WTC11 (cell line): ENCODE measurements at regions not wholly inside any gene's neighbourhood (a gene's known extent, or its start where the extent isn't known, plus 50 kb on each side); places are given as distances from the start of the nearest gene placed in this dataset.

ENCODE experiments used
- ATAC-seq: fragments of 200-7000 bp; cut with Tn5 transposase; 2 replicates; pipeline ENCODE4 v1.10.0; 2021; ENCODE audit warnings: mild to moderate bottlenecking, moderate library complexity
- CTCF ChIA-PET: fragments of 300-600 bp; sonication (Branson Sonifier 250); formaldehyde crosslinking; loops from one replicate; lab custom pipeline; 2021; ENCODE audit warnings: antibody characterized with exemption; lab: Charles Lee
- POLR2A ChIA-PET: fragments of 350-600 bp; sonication (Branson Sonifier 250); formaldehyde crosslinking; loops from one replicate; lab custom pipeline; 2021; ENCODE audit warnings: antibody characterized with exemption; lab: Charles Lee
- DNase-seq: peaks from one replicate; pipeline ENCODE4 v3.0.0; 2021; ENCODE audit warnings: low spot score
- H3K27ac Mint-ChIP-seq: 2 replicates; pipeline ENCODE4 v1.8.0; 2021; ENCODE audit warnings: mixed read lengths
- H3K27me3 Mint-ChIP-seq: 2 replicates; pipeline ENCODE4 v1.8.0; 2021; ENCODE audit warnings: low read depth, mild to moderate bottlenecking, moderate library complexity, mixed read lengths
- H3K36me3 Mint-ChIP-seq: 2 replicates; pipeline ENCODE4 v1.8.0; 2021; ENCODE audit warnings: mixed read lengths
- H3K4me1 Mint-ChIP-seq: 2 replicates; pipeline ENCODE4 v1.8.0; 2022; ENCODE audit warnings: mixed read lengths
- H3K4me3 Mint-ChIP-seq: 2 replicates; pipeline ENCODE4 v1.8.0; 2021; ENCODE audit warnings: mild to moderate bottlenecking, moderate library complexity, mixed read lengths
- H3K9me3 Mint-ChIP-seq: 2 replicates; pipeline ENCODE4 v1.8.0; 2021; ENCODE audit warnings: mixed read lengths
- ESRRA ChIP-seq: sonication (generic); formaldehyde crosslinking; IDR thresholded peaks from 2 replicates; pipeline ENCODE4 v1.8.1; 2022; ENCODE audit warnings: mild to moderate bottlenecking, missing genetic modification reagents, borderline replicate concordance
- NFYB ChIP-seq: sonication (generic); formaldehyde crosslinking; conservative IDR thresholded peaks from 2 replicates; pipeline ENCODE4 v1.8.0; 2022; ENCODE audit warnings: low read depth, missing genetic modification reagents
- NR1H2 ChIP-seq: sonication (generic); formaldehyde crosslinking; IDR thresholded peaks from 2 replicates; pipeline ENCODE4 v1.9.0; 2021; ENCODE audit warnings: mild to moderate bottlenecking, moderate library complexity, missing genetic modification reagents
- ZNF219 ChIP-seq: sonication (generic); formaldehyde crosslinking; IDR thresholded peaks from 2 replicates; pipeline ENCODE4 v1.8.0; 2023; ENCODE audit warnings: missing genetic modification reagents, mild to moderate bottlenecking, borderline replicate concordance
- ZNF232 ChIP-seq: sonication (generic); formaldehyde crosslinking; IDR thresholded peaks from 2 replicates; pipeline ENCODE4 v1.8.0; 2022; ENCODE audit warnings: mild to moderate bottlenecking, missing genetic modification reagents
- TF ChIP-seq, protein P1 (sequence below): sonication (generic); formaldehyde crosslinking; IDR thresholded peaks from 2 replicates; pipeline ENCODE4 v1.8.0; 2023; ENCODE audit warnings: mild to moderate bottlenecking, missing genetic modification reagents
- TF ChIP-seq, protein P2 (sequence below): fragments of 250-450 bp; sonication (Bioruptor Pico); IDR thresholded peaks from 2 replicates; pipeline ENCODE4 v1.9.0; 2021; ENCODE audit warnings: mild to moderate bottlenecking
- TF ChIP-seq, protein P3 (sequence below): sonication (generic); formaldehyde crosslinking; IDR thresholded peaks from 2 replicates; pipeline ENCODE4 v1.8.0; 2022; ENCODE audit warnings: mild to moderate bottlenecking, missing genetic modification reagents
- TF ChIP-seq, protein P4 (sequence below): sonication (generic); formaldehyde crosslinking; IDR thresholded peaks from 2 replicates; pipeline ENCODE4 v1.8.1; 2022; ENCODE audit warnings: missing genetic modification reagents, borderline replicate concordance
- TF ChIP-seq, protein P5 (sequence below): sonication (generic); formaldehyde crosslinking; IDR thresholded peaks from 2 replicates; pipeline ENCODE4 v1.8.0; 2022; ENCODE audit warnings: mild to moderate bottlenecking, missing genetic modification reagents
- TF ChIP-seq, protein P6 (sequence below): fragments of 250-450 bp; sonication (Bioruptor Pico); IDR thresholded peaks from 2 replicates; pipeline ENCODE4 v1.9.0; 2021; ENCODE audit warnings: mild to moderate bottlenecking, borderline replicate concordance
- TF ChIP-seq, protein P7 (sequence below): fragments of 250-450 bp; sonication (Bioruptor Pico); IDR thresholded peaks from 2 replicates; pipeline ENCODE4 v1.8.0; 2021; ENCODE audit warnings: mild to moderate bottlenecking
- TF ChIP-seq, protein P8 (sequence below): sonication (generic); formaldehyde crosslinking; IDR thresholded peaks from 2 replicates; pipeline ENCODE4 v1.8.1; 2023; ENCODE audit warnings: mild to moderate bottlenecking, missing genetic modification reagents, moderate library complexity

DNA sequence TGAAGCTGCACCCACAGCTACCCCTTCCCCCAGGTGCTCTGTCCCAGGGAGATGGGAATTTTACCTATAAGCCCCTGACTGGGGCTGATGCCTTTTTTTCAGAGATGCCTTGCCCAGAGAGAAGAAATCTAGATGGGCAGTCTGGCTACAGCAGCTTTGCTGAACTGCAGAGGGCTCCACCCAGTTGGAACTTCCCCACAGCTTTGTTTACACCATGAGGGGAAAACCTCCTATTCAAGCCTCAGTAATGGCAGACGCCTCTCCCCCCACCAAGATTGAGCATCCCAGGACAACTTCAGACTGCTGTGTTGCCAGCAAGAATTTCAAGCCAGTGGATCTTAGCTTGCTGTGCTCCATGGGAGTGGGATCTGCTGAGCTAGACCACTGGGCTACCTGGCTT lies 122.6 kb upstream of the MOCS1 start:
- no peak for TF ChIP-seq NFYB
- TF ChIP-seq, protein P1, sequence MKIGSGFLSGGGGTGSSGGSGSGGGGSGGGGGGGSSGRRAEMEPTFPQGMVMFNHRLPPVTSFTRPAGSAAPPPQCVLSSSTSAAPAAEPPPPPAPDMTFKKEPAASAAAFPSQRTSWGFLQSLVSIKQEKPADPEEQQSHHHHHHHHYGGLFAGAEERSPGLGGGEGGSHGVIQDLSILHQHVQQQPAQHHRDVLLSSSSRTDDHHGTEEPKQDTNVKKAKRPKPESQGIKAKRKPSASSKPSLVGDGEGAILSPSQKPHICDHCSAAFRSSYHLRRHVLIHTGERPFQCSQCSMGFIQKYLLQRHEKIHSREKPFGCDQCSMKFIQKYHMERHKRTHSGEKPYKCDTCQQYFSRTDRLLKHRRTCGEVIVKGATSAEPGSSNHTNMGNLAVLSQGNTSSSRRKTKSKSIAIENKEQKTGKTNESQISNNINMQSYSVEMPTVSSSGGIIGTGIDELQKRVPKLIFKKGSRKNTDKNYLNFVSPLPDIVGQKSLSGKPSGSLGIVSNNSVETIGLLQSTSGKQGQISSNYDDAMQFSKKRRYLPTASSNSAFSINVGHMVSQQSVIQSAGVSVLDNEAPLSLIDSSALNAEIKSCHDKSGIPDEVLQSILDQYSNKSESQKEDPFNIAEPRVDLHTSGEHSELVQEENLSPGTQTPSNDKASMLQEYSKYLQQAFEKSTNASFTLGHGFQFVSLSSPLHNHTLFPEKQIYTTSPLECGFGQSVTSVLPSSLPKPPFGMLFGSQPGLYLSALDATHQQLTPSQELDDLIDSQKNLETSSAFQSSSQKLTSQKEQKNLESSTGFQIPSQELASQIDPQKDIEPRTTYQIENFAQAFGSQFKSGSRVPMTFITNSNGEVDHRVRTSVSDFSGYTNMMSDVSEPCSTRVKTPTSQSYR (CRISPR knock-in tag) = no peak
- TF ChIP-seq, protein P2, sequence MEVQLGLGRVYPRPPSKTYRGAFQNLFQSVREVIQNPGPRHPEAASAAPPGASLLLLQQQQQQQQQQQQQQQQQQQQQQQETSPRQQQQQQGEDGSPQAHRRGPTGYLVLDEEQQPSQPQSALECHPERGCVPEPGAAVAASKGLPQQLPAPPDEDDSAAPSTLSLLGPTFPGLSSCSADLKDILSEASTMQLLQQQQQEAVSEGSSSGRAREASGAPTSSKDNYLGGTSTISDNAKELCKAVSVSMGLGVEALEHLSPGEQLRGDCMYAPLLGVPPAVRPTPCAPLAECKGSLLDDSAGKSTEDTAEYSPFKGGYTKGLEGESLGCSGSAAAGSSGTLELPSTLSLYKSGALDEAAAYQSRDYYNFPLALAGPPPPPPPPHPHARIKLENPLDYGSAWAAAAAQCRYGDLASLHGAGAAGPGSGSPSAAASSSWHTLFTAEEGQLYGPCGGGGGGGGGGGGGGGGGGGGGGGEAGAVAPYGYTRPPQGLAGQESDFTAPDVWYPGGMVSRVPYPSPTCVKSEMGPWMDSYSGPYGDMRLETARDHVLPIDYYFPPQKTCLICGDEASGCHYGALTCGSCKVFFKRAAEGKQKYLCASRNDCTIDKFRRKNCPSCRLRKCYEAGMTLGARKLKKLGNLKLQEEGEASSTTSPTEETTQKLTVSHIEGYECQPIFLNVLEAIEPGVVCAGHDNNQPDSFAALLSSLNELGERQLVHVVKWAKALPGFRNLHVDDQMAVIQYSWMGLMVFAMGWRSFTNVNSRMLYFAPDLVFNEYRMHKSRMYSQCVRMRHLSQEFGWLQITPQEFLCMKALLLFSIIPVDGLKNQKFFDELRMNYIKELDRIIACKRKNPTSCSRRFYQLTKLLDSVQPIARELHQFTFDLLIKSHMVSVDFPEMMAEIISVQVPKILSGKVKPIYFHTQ (CRISPR knock-in tag) = no peak
- TF ChIP-seq, protein P3, sequence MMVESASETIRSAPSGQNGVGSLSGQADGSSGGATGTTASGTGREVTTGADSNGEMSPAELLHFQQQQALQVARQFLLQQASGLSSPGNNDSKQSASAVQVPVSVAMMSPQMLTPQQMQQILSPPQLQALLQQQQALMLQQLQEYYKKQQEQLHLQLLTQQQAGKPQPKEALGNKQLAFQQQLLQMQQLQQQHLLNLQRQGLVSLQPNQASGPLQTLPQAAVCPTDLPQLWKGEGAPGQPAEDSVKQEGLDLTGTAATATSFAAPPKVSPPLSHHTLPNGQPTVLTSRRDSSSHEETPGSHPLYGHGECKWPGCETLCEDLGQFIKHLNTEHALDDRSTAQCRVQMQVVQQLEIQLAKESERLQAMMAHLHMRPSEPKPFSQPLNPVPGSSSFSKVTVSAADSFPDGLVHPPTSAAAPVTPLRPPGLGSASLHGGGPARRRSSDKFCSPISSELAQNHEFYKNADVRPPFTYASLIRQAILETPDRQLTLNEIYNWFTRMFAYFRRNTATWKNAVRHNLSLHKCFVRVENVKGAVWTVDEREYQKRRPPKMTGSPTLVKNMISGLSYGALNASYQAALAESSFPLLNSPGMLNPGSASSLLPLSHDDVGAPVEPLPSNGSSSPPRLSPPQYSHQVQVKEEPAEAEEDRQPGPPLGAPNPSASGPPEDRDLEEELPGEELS (CRISPR knock-in tag) = no peak
- no peak for TF ChIP-seq ZNF219 (CRISPR knock-in tag)
- TF ChIP-seq ESRRA (CRISPR knock-in tag) = no peak
- TF ChIP-seq, protein P4, sequence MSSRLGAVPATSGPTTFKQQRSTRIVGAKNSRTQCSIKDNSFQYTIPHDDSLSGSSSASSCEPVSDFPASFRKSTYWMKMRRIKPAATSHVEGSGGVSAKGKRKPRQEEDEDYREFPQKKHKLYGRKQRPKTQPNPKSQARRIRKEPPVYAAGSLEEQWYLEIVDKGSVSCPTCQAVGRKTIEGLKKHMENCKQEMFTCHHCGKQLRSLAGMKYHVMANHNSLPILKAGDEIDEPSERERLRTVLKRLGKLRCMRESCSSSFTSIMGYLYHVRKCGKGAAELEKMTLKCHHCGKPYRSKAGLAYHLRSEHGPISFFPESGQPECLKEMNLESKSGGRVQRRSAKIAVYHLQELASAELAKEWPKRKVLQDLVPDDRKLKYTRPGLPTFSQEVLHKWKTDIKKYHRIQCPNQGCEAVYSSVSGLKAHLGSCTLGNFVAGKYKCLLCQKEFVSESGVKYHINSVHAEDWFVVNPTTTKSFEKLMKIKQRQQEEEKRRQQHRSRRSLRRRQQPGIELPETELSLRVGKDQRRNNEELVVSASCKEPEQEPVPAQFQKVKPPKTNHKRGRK (CRISPR knock-in tag) = no peak
- DNase-seq (no peak), ATAC-seq (no peak)
- ChIA-PET POLR2A (no interaction called here), CTCF (no interaction called here)
- Mint-ChIP-seq H3K27me3 (no peaks in the 10 kb centered on the region; the same call in 1 of the 2 replicates), H3K27ac (no peak overlapping the region), H3K9me3 (peaks cover 9% of the 10 kb centered on the region), H3K4me3 (no peak overlapping the region), H3K36me3 (no peaks in the 10 kb centered on the region), H3K4me1 (no peaks in the 10 kb centered on the region)

DNA sequence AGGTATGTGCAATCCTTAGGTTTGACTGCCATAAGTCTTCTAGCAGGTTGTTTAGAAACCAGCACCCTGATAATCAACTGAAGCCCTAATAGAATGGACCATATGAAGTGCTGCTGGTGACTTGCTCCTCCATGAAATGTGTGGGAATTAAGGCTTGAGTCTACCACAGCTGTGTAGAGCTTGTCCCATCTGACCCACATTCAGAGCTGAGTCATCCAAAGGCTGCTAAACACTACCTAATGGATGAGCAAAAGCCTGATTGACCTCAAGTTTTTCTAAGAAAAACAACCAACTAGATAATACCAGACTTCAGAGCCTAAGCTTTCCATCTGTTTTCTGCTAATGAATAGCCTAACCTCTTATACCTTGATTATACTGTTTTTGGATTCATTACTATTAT lies 120.3 kb upstream of the MOCS1 start:
- CTCF ChIA-PET = no interaction called here
- H3K27ac Mint-ChIP-seq = no peak overlapping the region
- peaks cover 27% of the 10 kb centered on the region for H3K9me3 Mint-ChIP-seq
- peaks cover 10% of the 10 kb centered on the region for H3K36me3 Mint-ChIP-seq
- no peak overlapping the region for H3K4me3 Mint-ChIP-seq
- H3K27me3 Mint-ChIP-seq = peaks cover 4% of the 10 kb centered on the region; the same call in 1 of the 2 replicates
- ATAC-seq = no peak
- DNase-seq = no peak
- no peaks in the 10 kb centered on the region for H3K4me1 Mint-ChIP-seq
- POLR2A ChIA-PET = no interaction called here
- TF ChIP-seq ZNF232 (CRISPR knock-in tag) (no peak), ESRRA (CRISPR knock-in tag) (no peak), NR1H2 (no peak)
- TF ChIP-seq, protein P5, sequence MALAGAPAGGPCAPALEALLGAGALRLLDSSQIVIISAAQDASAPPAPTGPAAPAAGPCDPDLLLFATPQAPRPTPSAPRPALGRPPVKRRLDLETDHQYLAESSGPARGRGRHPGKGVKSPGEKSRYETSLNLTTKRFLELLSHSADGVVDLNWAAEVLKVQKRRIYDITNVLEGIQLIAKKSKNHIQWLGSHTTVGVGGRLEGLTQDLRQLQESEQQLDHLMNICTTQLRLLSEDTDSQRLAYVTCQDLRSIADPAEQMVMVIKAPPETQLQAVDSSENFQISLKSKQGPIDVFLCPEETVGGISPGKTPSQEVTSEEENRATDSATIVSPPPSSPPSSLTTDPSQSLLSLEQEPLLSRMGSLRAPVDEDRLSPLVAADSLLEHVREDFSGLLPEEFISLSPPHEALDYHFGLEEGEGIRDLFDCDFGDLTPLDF (CRISPR knock-in tag) = no peak
- TF ChIP-seq, protein P2 (CRISPR knock-in tag) = no peak
- TF ChIP-seq, protein P6, sequence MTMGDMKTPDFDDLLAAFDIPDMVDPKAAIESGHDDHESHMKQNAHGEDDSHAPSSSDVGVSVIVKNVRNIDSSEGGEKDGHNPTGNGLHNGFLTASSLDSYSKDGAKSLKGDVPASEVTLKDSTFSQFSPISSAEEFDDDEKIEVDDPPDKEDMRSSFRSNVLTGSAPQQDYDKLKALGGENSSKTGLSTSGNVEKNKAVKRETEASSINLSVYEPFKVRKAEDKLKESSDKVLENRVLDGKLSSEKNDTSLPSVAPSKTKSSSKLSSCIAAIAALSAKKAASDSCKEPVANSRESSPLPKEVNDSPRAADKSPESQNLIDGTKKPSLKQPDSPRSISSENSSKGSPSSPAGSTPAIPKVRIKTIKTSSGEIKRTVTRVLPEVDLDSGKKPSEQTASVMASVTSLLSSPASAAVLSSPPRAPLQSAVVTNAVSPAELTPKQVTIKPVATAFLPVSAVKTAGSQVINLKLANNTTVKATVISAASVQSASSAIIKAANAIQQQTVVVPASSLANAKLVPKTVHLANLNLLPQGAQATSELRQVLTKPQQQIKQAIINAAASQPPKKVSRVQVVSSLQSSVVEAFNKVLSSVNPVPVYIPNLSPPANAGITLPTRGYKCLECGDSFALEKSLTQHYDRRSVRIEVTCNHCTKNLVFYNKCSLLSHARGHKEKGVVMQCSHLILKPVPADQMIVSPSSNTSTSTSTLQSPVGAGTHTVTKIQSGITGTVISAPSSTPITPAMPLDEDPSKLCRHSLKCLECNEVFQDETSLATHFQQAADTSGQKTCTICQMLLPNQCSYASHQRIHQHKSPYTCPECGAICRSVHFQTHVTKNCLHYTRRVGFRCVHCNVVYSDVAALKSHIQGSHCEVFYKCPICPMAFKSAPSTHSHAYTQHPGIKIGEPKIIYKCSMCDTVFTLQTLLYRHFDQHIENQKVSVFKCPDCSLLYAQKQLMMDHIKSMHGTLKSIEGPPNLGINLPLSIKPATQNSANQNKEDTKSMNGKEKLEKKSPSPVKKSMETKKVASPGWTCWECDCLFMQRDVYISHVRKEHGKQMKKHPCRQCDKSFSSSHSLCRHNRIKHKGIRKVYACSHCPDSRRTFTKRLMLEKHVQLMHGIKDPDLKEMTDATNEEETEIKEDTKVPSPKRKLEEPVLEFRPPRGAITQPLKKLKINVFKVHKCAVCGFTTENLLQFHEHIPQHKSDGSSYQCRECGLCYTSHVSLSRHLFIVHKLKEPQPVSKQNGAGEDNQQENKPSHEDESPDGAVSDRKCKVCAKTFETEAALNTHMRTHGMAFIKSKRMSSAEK (CRISPR knock-in tag) = no peak
- TF ChIP-seq, protein P7, sequence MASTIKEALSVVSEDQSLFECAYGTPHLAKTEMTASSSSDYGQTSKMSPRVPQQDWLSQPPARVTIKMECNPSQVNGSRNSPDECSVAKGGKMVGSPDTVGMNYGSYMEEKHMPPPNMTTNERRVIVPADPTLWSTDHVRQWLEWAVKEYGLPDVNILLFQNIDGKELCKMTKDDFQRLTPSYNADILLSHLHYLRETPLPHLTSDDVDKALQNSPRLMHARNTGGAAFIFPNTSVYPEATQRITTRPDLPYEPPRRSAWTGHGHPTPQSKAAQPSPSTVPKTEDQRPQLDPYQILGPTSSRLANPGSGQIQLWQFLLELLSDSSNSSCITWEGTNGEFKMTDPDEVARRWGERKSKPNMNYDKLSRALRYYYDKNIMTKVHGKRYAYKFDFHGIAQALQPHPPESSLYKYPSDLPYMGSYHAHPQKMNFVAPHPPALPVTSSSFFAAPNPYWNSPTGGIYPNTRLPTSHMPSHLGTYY (CRISPR knock-in tag) = no peak
- TF ChIP-seq, protein P8, sequence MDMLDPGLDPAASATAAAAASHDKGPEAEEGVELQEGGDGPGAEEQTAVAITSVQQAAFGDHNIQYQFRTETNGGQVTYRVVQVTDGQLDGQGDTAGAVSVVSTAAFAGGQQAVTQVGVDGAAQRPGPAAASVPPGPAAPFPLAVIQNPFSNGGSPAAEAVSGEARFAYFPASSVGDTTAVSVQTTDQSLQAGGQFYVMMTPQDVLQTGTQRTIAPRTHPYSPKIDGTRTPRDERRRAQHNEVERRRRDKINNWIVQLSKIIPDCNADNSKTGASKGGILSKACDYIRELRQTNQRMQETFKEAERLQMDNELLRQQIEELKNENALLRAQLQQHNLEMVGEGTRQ = no peak
